Upper lobe of left lung (tissue), 6 donors: ENCODE measurements at regions not wholly inside any gene's neighbourhood (a gene's known extent, or its start where the extent isn't known, plus 50 kb on each side); places are given as distances from the start of the nearest gene placed in this dataset.
"Not testable (repeated sequence)": the region's sequence is repeated elsewhere in the genome, so short reads cannot be mapped to it uniquely, and the experiment has no call there.

Source experiments
- ATAC-seq, 2 donors: fragments of 200-7000 bp; cut with Tn5 transposase; one replicate each; pipeline ENCODE4 v1.9.1; 2022; ENCODE audit warnings: mild to moderate bottlenecking in 2 of 2, moderate library complexity in 2 of 2; ENCODE audit not compliant: low FRiP score in 2 of 2
- DNase-seq, 2 donors: peaks; one replicate each; pipeline ENCODE4 v3.0.0-alpha.2; 2019 to 2020
- H3K27ac ChIP-seq, 4 donors: fragments of 200-600 bp; sonication (generic); one replicate each; pipeline ENCODE4 v1.5.1; 2016 to 2019
- H3K27me3 ChIP-seq, 4 donors: fragments of 200-600 bp; sonication (generic); one replicate each; pipeline ENCODE4 v1.5.1; 2017 to 2019
- H3K36me3 ChIP-seq, 4 donors: fragments of 200-600 bp; sonication (generic); one replicate each; pipeline ENCODE4 v1.5.1; 2016 to 2019
- H3K4me1 ChIP-seq, 4 donors: fragments of 200-600 bp; sonication (generic); one replicate each; pipeline ENCODE4 v1.5.1; 2018 to 2019
- H3K4me3 ChIP-seq, 4 donors: fragments of 200-600 bp; sonication (generic); one replicate each; pipeline ENCODE4 v1.5.1; 2017 to 2019; ENCODE audit warnings: mild to moderate bottlenecking in 2 of 4, moderate library complexity in 1 of 4
- H3K9me3 ChIP-seq, 4 donors: fragments of 200-600 bp; sonication (generic); one replicate each; pipeline ENCODE4 v1.5.1; 2018 to 2019
- CTCF ChIP-seq, 6 experiments: fragments of 450-650 bp in 4 of 6; fragments of 200-600 bp in 2 of 6; sonication (generic) in 2 of 6; IDR thresholded peaks; one replicate each; pipeline ENCODE4 v1.5.1; 2016 to 2019; ENCODE audit warnings: antibody characterized with exemption in 6 of 6
- EP300 ChIP-seq, 4 donors: sonication (generic); formaldehyde crosslinking; IDR thresholded peaks; one replicate each; pipeline ENCODE4 v1.5.1; 2017; ENCODE audit warnings: antibody characterized with exemption in 4 of 4, control low read depth in 2 of 4
- POLR2A ChIP-seq, 4 donors: fragments of 450-650 bp; IDR thresholded peaks; one replicate each; pipeline ENCODE4 v1.5.1; 2016 to 2017; ENCODE audit warnings: antibody characterized with exemption in 4 of 4, mild to moderate bottlenecking in 2 of 4
- POLR2AphosphoS5 ChIP-seq, 2 donors: sonication (generic); formaldehyde crosslinking; IDR thresholded peaks; one replicate each; pipeline ENCODE4 v1.5.1; 2017; ENCODE audit warnings: antibody characterized with exemption in 2 of 2
- WGBS, 2 donors: methylation state at CpG; one replicate each; pipeline ENCODE4 v1.1.5; 2017 to 2018; 5-methylcytosine and 5-hydroxymethylcytosine counted together
- donor health status: DM: no; HTN: no; CAD: no; lungs with moderate emphysema.
- donor health status: DM: no; HTN: yes; CAD: no; lungs with severe emphysema.

GRCh38 chr15:35697549-35698299, 151.8 kb upstream of the DPH6 start:
- DNase-seq (no peak), ATAC-seq (peak; percentile 52 to 75)
- TF ChIP-seq EP300 (IDR thresholded peaks at IDR 0.05) (peak in 2 of 4 donors; percentile 77 to 87), POLR2AphosphoS5 (IDR thresholded peaks at IDR 0.05) (peak; percentile 70 to 82), POLR2A (IDR thresholded peaks at IDR 0.05) (no peak), CTCF (IDR thresholded peaks at IDR 0.05) (peak in 2 of 6 experiments; percentile 6 to 11)

GRCh38 chr15:35698331-35698730, 152.4 kb upstream of the DPH6 start:
- peaks cover 16 to 27% (median 22%) of the 10 kb centered on the region in 4 donors for H3K4me1 ChIP-seq
- WGBS, 2 donors, result 75% methylated on average over 4 of the region's 4 CpGs
- DNase-seq (no peak), ATAC-seq (no peak)
- TF ChIP-seq POLR2AphosphoS5 (IDR thresholded peaks at IDR 0.05), result no peak
- no peak overlapping the region for H3K4me3 ChIP-seq
- no peaks in the 10 kb centered on the region for H3K36me3 ChIP-seq
- H3K27ac ChIP-seq, result peak overlapping the region in 1 of 4 donors; percentile 66
- H3K27me3 ChIP-seq, result no peaks in the 10 kb centered on the region
- H3K9me3 ChIP-seq, result no peaks in the 10 kb centered on the region

More at GRCh38 chr15:35697549-35698299, 151.8 kb upstream of the DPH6 start:
- 31% methylated on average over 8 of the region's 8 CpGs for WGBS, 2 donors
- Histone ChIP-seq H3K9me3 (no peaks in the 10 kb centered on the region), H3K27ac (peak overlapping the region in 2 of 4 donors; percentile 64 to 66), H3K27me3 (no peaks in the 10 kb centered on the region), H3K4me1 (peaks cover 19 to 28% (median 24%) of the 10 kb centered on the region in 4 donors), H3K36me3 (no peaks in the 10 kb centered on the region), H3K4me3 (no peak overlapping the region)

GRCh38 chr15:35698966-35699575, 153.1 kb upstream of the DPH6 start:
- Histone ChIP-seq H3K4me3 (no peak overlapping the region), H3K27ac (no peak overlapping the region), H3K4me1 (peaks cover 14 to 29% (median 23%) of the 10 kb centered on the region in 4 donors), H3K27me3 (no peaks in the 10 kb centered on the region), H3K36me3 (no peaks in the 10 kb centered on the region), H3K9me3 (no peaks in the 10 kb centered on the region)
- TF ChIP-seq EP300 (IDR thresholded peaks at IDR 0.05) (no peak), POLR2AphosphoS5 (IDR thresholded peaks at IDR 0.05) (no peak), CTCF (IDR thresholded peaks at IDR 0.05) (no peak), POLR2A (IDR thresholded peaks at IDR 0.05) (no peak)
- ATAC-seq (no peak), DNase-seq (no peak)
- 63 to 66% methylated on average over 2 of the region's 2 CpGs for WGBS, 2 donors

- DNase-seq, H3K27ac ChIP-seq, H3K4me3 ChIP-seq, H3K27me3 ChIP-seq, ATAC-seq, H3K9me3 ChIP-seq, H3K36me3 ChIP-seq: not testable (repeated sequence)
- peaks cover 14 to 31% (median 24%) of the 10 kb centered on the region in 4 donors for H3K4me1 ChIP-seq
- WGBS, 2 donors, result 78 to 89% methylated on average over 5 of the region's 5 CpGs
Observed at GRCh38 chr15:35700091-35700593, 154.2 kb upstream of the DPH6 start.

GRCh38 chr15:35701402-35702046, 155.6 kb upstream of the DPH6 start:
- ATAC-seq (no peak), DNase-seq (no peak)
- Histone ChIP-seq H3K27me3 (no peaks in the 10 kb centered on the region), H3K4me3 (no peak overlapping the region), H3K9me3 (no peaks in the 10 kb centered on the region), H3K27ac (no peak overlapping the region), H3K4me1 (peaks cover 22 to 39% (median 32%) of the 10 kb centered on the region in 4 donors), H3K36me3 (no peaks in the 10 kb centered on the region)
- no peak for TF ChIP-seq EP300 (IDR thresholded peaks at IDR 0.05)
- TF ChIP-seq CTCF (IDR thresholded peaks at IDR 0.05), result no peak
- TF ChIP-seq POLR2AphosphoS5 (IDR thresholded peaks at IDR 0.05), result no peak
- no peak for TF ChIP-seq POLR2A (IDR thresholded peaks at IDR 0.05)
- WGBS, 2 donors, result 92 to 94% methylated on average over 4 of the region's 4 CpGs
